ENCODE measurements at regions not wholly inside any gene's neighbourhood (a gene's known extent, or its start where the extent isn't known, plus 50 kb on each side); places are given as distances from the start of the nearest gene placed in this dataset.

- TF ChIP-seq POLR2A (IDR thresholded peaks at IDR 0.05) (no peak), CTCF (IDR thresholded peaks at IDR 0.05) (no peak), EP300 (IDR thresholded peaks at IDR 0.05) (no peak)
- H3K27ac ChIP-seq, result no peak overlapping the region
- 52 to 62% methylated on average over 4 of the region's 4 CpGs for WGBS, 2 donors
- H3K4me3 ChIP-seq, result no peak overlapping the region
- no peak for DNase-seq (ENCODE audit: low spot score in 2 of 2)
- peaks cover 0 to 3% (median 0%) of the 10 kb centered on the region in 4 donors for H3K9me3 ChIP-seq
- H3K27me3 ChIP-seq, result no peaks in the 10 kb centered on the region
- no peaks in the 10 kb centered on the region for H3K36me3 ChIP-seq
- no peaks in the 10 kb centered on the region for H3K4me1 ChIP-seq
Measured at GRCh38 chr6:147974376-147974775, 368.3 kb upstream of the SASH1 start.

- Histone ChIP-seq H3K27ac (no peak overlapping the region), H3K4me3 (no peak overlapping the region), H3K9me3 (no peaks in the 10 kb centered on the region), H3K4me1 (no peaks in the 10 kb centered on the region), H3K27me3 (no peaks in the 10 kb centered on the region), H3K36me3 (no peaks in the 10 kb centered on the region)
- TF ChIP-seq POLR2A (IDR thresholded peaks at IDR 0.05) (no peak), CTCF (IDR thresholded peaks at IDR 0.05) (no peak), EP300 (IDR thresholded peaks at IDR 0.05) (no peak)
- no peak for DNase-seq (ENCODE audit: low spot score in 2 of 2)
- 89 to 90% methylated on average over 5 of the region's 5 CpGs for WGBS, 2 donors
Measured at GRCh38 chr6:147977851-147978465, 364.7 kb upstream of the SASH1 start.

- no peaks in the 10 kb centered on the region for H3K4me1 ChIP-seq
- H3K4me3 ChIP-seq, result no peak overlapping the region
- WGBS, 2 donors, result 80 to 88% methylated on average over 2 of the region's 2 CpGs
- H3K36me3 ChIP-seq, result no peaks in the 10 kb centered on the region
- no peak for TF ChIP-seq CTCF (IDR thresholded peaks at IDR 0.05)
- no peak for TF ChIP-seq POLR2A (IDR thresholded peaks at IDR 0.05)
- TF ChIP-seq EP300 (IDR thresholded peaks at IDR 0.05), result no peak
- H3K27ac ChIP-seq, result no peak overlapping the region
- no peaks in the 10 kb centered on the region for H3K9me3 ChIP-seq
- no peaks in the 10 kb centered on the region for H3K27me3 ChIP-seq
- no peak for DNase-seq (ENCODE audit: low spot score in 2 of 2)
Measured at GRCh38 chr6:147979966-147980365, 362.7 kb upstream of the SASH1 start.

- H3K4me1 ChIP-seq, result no peaks in the 10 kb centered on the region
- no peak for DNase-seq (ENCODE audit: low spot score in 2 of 2)
- H3K4me3 ChIP-seq, result no peak overlapping the region
- H3K27me3 ChIP-seq, result no peaks in the 10 kb centered on the region
- no peak for TF ChIP-seq EP300 (IDR thresholded peaks at IDR 0.05)
- no peak for TF ChIP-seq POLR2A (IDR thresholded peaks at IDR 0.05)
- TF ChIP-seq CTCF (IDR thresholded peaks at IDR 0.05), result no peak
- 41 to 50% methylated on average over 6 of the region's 6 CpGs for WGBS, 2 donors
- H3K36me3 ChIP-seq, result no peaks in the 10 kb centered on the region
- H3K9me3 ChIP-seq, result no peaks in the 10 kb centered on the region
- H3K27ac ChIP-seq, result no peak overlapping the region
Measured at GRCh38 chr6:147983581-147984366, 358.9 kb upstream of the SASH1 start.

GRCh38 chr6:147986846-147987245, 355.8 kb upstream of the SASH1 start:
- no peak for DNase-seq (ENCODE audit: low spot score in 2 of 2)
- WGBS, 2 donors, result 59 to 69% methylated on average over 3 of the region's 3 CpGs

More at GRCh38 chr6:147986846-147987245, 355.8 kb upstream of the SASH1 start:
- Histone ChIP-seq H3K9me3 (no peaks in the 10 kb centered on the region), H3K4me3 (no peak overlapping the region), H3K27me3 (no peaks in the 10 kb centered on the region), H3K27ac (no peak overlapping the region), H3K36me3 (no peaks in the 10 kb centered on the region), H3K4me1 (no peaks in the 10 kb centered on the region)
- no peak for TF ChIP-seq CTCF (IDR thresholded peaks at IDR 0.05)
- TF ChIP-seq POLR2A (IDR thresholded peaks at IDR 0.05), result no peak
- no peak for TF ChIP-seq EP300 (IDR thresholded peaks at IDR 0.05)

Data from tibial nerve (tissue), 4 donors.